Heart right ventricle (tissue), 16 donors: ENCODE measurements at regions not wholly inside any gene's neighbourhood (a gene's known extent, or its start where the extent isn't known, plus 50 kb on each side); places are given as distances from the start of the nearest gene placed in this dataset.
"Not testable (repeated sequence)": the region's sequence is repeated elsewhere in the genome, so short reads cannot be mapped to it uniquely, and the experiment has no call there.

ENCODE experiments used
- ATAC-seq, 8 donors: fragments of 200-7000 bp; cut with Tn5 transposase; one replicate each; pipeline ENCODE4 v1.9.1; 2020; ENCODE audit warnings: mild to moderate bottlenecking in 8 of 8, moderate library complexity in 8 of 8, moderate number of reproducible peaks in 1 of 8
- DNase-seq, 2 donors: peaks; one replicate each; pipeline ENCODE4 v3.0.0-alpha.2; 2020
- H3K27ac ChIP-seq, 10 donors: fragments of 200-600 bp; sonication (generic) in 2 of 10; one replicate each; pipeline versions ENCODE4 v1.5.0 to v1.8.0; 2020 to 2022; ENCODE audit warnings: mild to moderate bottlenecking in 3 of 10
- H3K27me3 ChIP-seq, 7 donors: fragments of 200-600 bp; one replicate each; pipeline ENCODE4 v1.8.0; 2021 to 2022; ENCODE audit warnings: mild to moderate bottlenecking in 2 of 7
- H3K36me3 ChIP-seq, 9 donors: fragments of 200-600 bp; sonication (generic) in 1 of 9; one replicate each; pipeline versions ENCODE4 v1.5.0 to v1.8.0; 2020 to 2022; ENCODE audit warnings: mild to moderate bottlenecking in 2 of 9
- H3K4me1 ChIP-seq, 9 donors: fragments of 200-600 bp; sonication (generic) in 1 of 9; one replicate each; pipeline versions ENCODE4 v1.5.0 to v1.8.0; 2020 to 2022; ENCODE audit warnings: mild to moderate bottlenecking in 4 of 9
- H3K4me3 ChIP-seq, 10 donors: fragments of 200-600 bp; sonication (generic) in 2 of 10; one replicate each; pipeline versions ENCODE4 v1.5.0 to v1.8.0; 2020 to 2022; ENCODE audit warnings: mild to moderate bottlenecking in 7 of 10, moderate library complexity in 2 of 10
- H3K9me3 ChIP-seq, 11 donors: fragments of 200-600 bp in 10 of 11; sonication (generic) in 2 of 11; one replicate each; pipeline versions ENCODE4 v1.5.0 to v1.8.0; 2013 to 2022; ENCODE audit warnings: mild to moderate bottlenecking in 2 of 11, control low read depth in 1 of 11, moderate library complexity in 1 of 11
- CTCF ChIP-seq, 9 donors: fragments of 200-600 bp; sonication (generic) in 2 of 9; IDR thresholded peaks; one replicate each; pipeline versions ENCODE4 v1.5.0 to v1.8.0; 2021 to 2022; ENCODE audit warnings: antibody characterized with exemption in 9 of 9, mild to moderate bottlenecking in 5 of 9, moderate library complexity in 1 of 9
- WGBS, 2 donors: extraction: QIAGEN DNeasy Blood & Tissue Kit; methylation state at CpG; one replicate each; pipeline ENCODE4 v1.1.7; 2013; ENCODE audit warnings: inconsistent platforms in 1 of 2; 5-methylcytosine and 5-hydroxymethylcytosine counted together
- intact Hi-C, 10 donors: fragments of 100-400 bp; cut with DNase I; formaldehyde crosslinking; loops; one replicate each; pipeline versions ENCODE4 v1.11.1 to v1.14.2; 2022
- donor health status: Arrhythmogenic right ventricular cardiomyopathy.
- donor health status: ischemic (EF 13 %, LVEDD 7.1; RV severe dilation, severe dysfunction).
- donor health status: healthy with polysubstance abuse.
- donor health status: DM: no; HTN: yes; CAD: no.
- donor health status: DM: no; HTN: no; CAD: no.
- donor health status: ischemic (EF 25% LVEDD 6.9; RV normal size, moderate dysfunction).
- donor health status: ischemic (EF 25% LVEDD 5.7; RV mildly dilated, moderate dysfunction).
- donor health status: healthy.
- donor health status: DM: yes; HTN: yes; CAD: no.
- donor health status: Ischemic cardiomyopathy.
- donor health status: ischemic (EF 35%, LVEDD 5.7; RV mildly dilated, moderate dysfunction).
- donor health status: nonischemic (EF 11% LVEDD 7.7; RV severe dilation, severe dysfunction).
- donor health status: DM: yes; HTN: yes; CAD: no.
- donor health status: PGD.
- donor health status: ischemic (EF 29% LVEDD 5.4; RV normal size, mild dysfunction).
- donor health status: nonischemic (EF 23%, LVEDD 6.1; RV moderate dilation, normal function).

GRCh38 chr4:20065952-20066351 is 185.8 kb upstream of the SLIT2 start:
- WGBS, 2 donors, result 63 to 76% methylated on average over 1 of the region's 1 CpG
- H3K27ac ChIP-seq, result no peak overlapping the region
- no peak for TF ChIP-seq CTCF (IDR thresholded peaks at IDR 0.05)

GRCh38 chr4:20062857-20063256 is 188.8 kb upstream of the SLIT2 start:
- H3K4me3 ChIP-seq, H3K9me3 ChIP-seq, H3K4me1 ChIP-seq, ATAC-seq, intact Hi-C loops, H3K36me3 ChIP-seq, H3K27me3 ChIP-seq, DNase-seq, H3K27ac ChIP-seq: not testable (repeated sequence)
- WGBS, 2 donors, result 91 to 92% methylated on average over 5 of the region's 5 CpGs

More at GRCh38 chr4:20065952-20066351, 185.8 kb upstream of the SLIT2 start:
- Histone ChIP-seq H3K4me1 (no peaks in the 10 kb centered on the region), H3K4me3 (no peak overlapping the region), H3K27me3 (no peaks in the 10 kb centered on the region), H3K9me3 (no peaks in the 10 kb centered on the region), H3K36me3 (no peaks in the 10 kb centered on the region)
- intact Hi-C loops, result no loop called here
- DNase-seq (no peak), ATAC-seq (no peak)

GRCh38 chr4:20062054-20062453 is 189.7 kb upstream of the SLIT2 start:
- DNase-seq, result no peak
- 25 to 28% methylated on average over 7 of the region's 7 CpGs for WGBS, 2 donors
- no peak overlapping the region for H3K4me3 ChIP-seq
- no peak for TF ChIP-seq CTCF (IDR thresholded peaks at IDR 0.05)
- no peak for ATAC-seq
- H3K4me1 ChIP-seq, result no peaks in the 10 kb centered on the region
- no peaks in the 10 kb centered on the region for H3K27me3 ChIP-seq
- no peak overlapping the region for H3K27ac ChIP-seq
- H3K36me3 ChIP-seq, result no peaks in the 10 kb centered on the region
- intact Hi-C loops, result no loop called here
- no peaks in the 10 kb centered on the region for H3K9me3 ChIP-seq

- no peaks in the 10 kb centered on the region for H3K4me1 ChIP-seq
- no peaks in the 10 kb centered on the region for H3K9me3 ChIP-seq
- H3K4me3 ChIP-seq, result no peak overlapping the region
- TF ChIP-seq CTCF (IDR thresholded peaks at IDR 0.05), result no peak
- DNase-seq (no peak), ATAC-seq (no peak)
- H3K27me3 ChIP-seq, result no peaks in the 10 kb centered on the region
- no peaks in the 10 kb centered on the region for H3K36me3 ChIP-seq
- intact Hi-C loops, result no loop called here
- 95% methylated on average over 6 of the region's 6 CpGs for WGBS, 2 donors
- H3K27ac ChIP-seq, result no peak overlapping the region
Measured at GRCh38 chr4:20050768-20051167, 200.9 kb upstream of the SLIT2 start.

- no peak for ATAC-seq
- WGBS, 2 donors, result 83 to 88% methylated on average over 3 of the region's 3 CpGs
Measured at GRCh38 chr4:20049889-20050288, 201.8 kb upstream of the SLIT2 start.

More at GRCh38 chr4:20049889-20050288, 201.8 kb upstream of the SLIT2 start:
- Histone ChIP-seq H3K27me3 (no peaks in the 10 kb centered on the region), H3K36me3 (no peaks in the 10 kb centered on the region), H3K4me1 (no peaks in the 10 kb centered on the region), H3K4me3 (no peak overlapping the region), H3K9me3 (no peaks in the 10 kb centered on the region), H3K27ac (no peak overlapping the region)
- intact Hi-C loops, result no loop called here
- no peak for TF ChIP-seq CTCF (IDR thresholded peaks at IDR 0.05)
- no peak for DNase-seq
